ENCODE measurements at regions not wholly inside any gene's neighbourhood (a gene's known extent, or its start where the extent isn't known, plus 50 kb on each side); places are given as distances from the start of the nearest gene placed in this dataset.

DNA sequence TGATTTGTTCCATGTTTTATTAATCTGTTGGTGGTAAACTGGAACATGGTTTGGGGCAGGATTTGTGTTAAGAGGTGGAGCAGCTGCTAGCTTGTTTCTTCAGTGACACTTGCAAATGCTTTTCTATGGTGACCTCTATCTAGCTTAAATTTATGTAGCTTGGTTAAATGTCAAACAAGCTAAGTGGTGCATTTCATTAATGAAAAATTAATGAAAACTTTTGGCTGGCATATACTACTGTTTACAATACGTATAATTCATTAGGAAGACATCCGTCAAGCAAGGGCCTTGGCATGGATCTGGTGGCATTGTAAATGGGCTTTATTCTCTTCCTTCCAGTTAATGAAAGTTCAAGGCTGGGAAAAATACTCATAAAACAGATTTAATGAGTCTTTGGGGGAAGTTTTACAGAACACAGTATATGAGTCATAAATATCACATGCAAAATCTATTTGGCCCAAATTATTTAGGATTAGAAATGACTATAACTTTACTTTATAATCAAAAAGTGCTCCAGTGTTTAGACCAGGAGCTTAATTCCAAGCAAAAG is 807.7 kb upstream of the SEL1L start:
- DNase-seq (ENCODE audit: low read depth, low spot score), result no peak

DNA sequence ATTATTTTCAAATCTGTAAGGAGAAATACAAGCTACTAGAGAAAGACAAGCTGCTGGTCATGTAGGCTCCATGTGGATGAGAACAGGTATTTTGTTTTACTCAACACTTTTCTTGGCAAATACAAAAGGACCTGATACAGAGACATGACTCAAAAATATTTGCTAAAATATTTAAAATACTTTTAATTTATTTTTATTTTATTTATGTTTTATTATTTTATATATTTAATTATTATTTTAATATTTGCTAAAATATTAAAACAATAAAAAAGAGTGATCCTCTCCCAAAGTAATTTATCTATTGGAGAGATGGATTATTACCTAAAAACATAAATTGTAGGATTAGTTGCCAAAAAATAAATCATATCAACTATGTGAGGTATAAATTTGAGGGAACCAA is 808.9 kb upstream of the SEL1L start:
- no peak for DNase-seq (ENCODE audit: low read depth, low spot score)

DNA sequence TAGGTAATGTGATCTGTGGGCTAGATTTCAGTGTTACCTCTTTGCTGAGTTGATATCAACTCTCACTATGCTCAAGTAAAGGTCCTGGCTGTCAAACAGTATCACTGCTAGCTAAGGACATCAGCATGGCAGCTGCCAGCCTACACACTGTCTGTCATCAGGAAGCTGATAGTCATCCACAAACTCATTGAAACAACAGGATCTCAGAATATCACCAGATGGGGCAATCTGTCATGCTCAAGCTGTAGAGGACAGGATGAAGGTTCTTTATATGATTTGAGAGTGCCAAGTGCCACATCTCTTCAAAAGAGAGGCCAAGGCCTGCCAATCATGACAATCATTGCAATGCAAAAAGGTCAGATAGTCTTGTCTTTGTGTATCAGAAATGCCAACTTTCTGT is 811.5 kb upstream of the SEL1L start:
- DNase-seq (ENCODE audit: low read depth, low spot score), result no peak

DNA sequence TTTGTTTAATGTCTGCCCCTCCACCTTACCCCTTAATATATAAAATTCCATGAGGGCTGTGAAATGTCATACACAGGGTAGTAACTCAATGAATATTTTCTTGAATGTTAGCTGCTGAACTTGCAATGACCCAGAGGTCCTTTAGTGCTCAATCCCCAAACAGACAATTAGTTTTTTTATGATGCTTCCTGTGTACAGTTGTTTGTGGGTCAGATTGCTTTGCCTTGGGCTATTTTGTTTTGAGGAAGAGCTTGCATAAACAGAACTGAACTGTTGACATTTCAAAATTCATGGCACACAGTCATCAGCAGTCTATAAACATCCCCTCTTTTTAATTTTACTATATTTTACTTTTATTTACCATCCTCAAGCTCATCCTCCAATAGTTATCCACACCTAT is 820.5 kb upstream of the SEL1L start:
- DNase-seq (ENCODE audit: low read depth, low spot score), result no peak

DNA sequence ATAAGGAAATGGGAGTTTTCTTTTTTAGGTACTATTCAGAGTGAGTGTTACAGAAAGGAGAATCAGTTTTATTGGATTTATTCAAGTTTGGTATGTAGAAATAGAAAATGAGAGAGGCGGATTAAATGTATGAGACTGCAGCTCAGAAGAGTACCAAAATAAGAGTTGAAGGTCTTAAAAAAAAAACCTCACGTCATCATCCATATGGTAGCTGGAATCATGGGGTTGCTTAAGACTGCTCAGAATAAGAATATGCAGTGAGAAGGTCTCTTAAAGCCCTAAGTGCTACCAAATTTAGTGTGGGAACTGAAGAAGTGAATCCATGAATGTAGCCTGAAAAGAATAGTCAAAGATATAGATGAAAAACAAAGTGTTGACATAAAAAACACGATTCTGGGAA is 825.5 kb upstream of the SEL1L start:
- DNase-seq (ENCODE audit: low read depth, low spot score), result no peak

DNA sequence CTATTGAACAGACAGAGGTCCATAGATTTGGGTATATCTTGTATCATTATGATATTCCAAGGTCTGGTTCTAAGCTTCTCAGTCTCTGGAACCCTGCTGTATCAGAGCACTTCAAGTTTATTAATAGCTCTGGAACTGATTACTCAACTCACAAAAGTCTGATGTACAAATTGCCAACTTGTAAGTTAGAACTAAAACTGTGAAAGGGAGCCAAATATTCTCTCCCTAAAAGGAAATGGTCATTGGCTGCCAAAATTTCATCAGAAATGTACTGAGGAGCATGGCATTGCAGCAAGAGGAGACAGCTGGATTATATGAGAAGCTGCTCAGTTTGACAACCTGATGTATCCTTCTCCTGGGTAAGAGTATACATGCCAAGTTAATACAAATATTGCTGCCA is 828.8 kb upstream of the SEL1L start:
- DNase-seq (ENCODE audit: low read depth, low spot score), result no peak

DNA sequence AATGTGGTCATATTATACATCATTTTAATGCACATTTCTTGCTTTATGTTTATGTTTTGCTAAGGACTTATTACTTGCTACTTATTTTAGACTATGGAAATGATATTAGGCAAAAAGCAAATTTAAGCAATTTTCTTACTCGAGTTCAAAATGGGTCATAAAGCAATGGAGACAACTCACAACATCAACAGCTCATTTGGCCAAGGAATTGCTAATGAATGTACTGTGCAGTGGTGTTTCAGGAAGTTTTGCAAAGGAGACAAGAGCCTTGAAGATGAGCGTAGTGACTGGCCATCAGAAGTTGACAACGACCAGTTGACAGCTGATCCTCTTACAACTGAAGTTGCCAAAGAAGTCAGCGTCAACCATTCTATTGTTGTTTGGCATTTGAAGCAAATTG is 831.8 kb upstream of the SEL1L start:
- DNase-seq (ENCODE audit: low read depth, low spot score), result no peak

DNA sequence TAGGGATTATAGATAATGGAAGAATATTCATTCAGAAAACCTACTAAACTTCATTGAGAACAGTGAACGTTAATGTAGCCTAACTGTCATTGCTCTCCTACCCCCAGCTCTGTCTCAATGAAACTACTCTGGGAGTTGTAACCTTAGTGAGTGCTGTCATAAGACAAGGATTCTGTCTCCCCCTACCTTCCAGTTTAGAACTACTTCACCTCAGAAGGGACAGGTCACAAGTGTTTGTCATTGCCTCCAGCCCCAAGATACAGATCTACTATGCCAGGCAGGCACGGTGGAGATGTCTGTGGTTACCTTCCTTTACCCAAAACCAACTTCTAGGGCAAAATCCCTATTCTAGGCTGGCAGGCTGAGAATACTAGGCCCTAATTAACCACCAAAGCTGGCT is 833.1 kb upstream of the SEL1L start:
- DNase-seq (ENCODE audit: low read depth, low spot score), result no peak

DNA sequence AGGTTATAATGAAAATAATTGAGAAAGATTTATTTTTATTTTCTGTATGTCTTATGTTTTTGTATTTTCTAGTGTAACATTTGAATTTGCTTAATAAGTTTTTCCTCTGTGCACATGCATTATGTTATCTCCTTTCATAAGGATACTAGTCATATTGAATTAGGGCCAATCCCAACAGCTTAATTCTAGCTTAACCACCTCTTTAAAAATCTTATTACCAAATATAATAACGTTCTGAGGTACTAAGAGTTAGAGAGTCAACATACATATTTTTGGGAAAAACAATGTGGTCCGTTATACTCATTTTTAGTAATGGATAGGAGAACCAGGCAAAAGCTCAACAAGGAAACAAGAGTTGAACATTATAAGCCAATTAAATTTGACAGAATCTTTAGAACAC is 845.6 kb upstream of the SEL1L start:
- DNase-seq (ENCODE audit: low read depth, low spot score), result no peak

DNA sequence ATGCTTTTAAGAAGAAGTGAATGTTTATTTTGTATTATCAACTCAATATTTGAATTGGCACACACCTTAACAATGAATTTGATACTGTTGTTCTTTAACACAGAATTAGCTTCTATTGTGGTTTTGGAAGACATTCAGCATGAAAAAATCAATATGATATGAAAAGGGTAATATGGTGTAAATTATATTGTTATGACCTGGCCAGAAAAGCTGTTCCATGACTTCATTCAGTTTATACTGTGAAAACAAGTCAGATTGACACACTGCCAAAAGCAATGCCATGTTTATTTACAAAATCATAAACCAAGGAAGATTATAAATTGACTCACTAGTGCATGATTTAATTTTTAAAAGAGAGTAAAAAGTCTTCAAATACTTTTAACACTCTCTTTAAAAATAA is 851.4 kb upstream of the SEL1L start:
- DNase-seq (ENCODE audit: low read depth, low spot score), result no peak

DNA sequence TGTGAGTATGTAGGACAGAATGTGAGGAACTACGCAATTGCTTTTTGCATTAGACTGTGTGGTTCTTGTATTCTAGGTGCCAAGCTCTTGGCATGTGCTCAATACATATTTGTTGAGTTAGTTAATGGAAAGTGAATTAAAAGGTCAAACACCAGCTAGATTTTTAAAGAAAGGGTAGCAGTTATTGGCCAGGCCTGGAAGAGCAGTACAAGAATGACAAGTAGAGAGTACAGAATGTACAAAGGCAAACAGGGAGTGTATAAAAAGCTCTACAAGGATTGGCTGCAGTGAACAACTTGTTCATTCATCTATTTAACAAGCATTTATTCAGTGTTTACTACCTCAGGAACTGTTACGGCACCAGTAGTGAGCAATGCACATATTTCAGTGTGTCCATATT is 854.0 kb upstream of the SEL1L start:
- DNase-seq (ENCODE audit: low read depth, low spot score), result no peak

DNA sequence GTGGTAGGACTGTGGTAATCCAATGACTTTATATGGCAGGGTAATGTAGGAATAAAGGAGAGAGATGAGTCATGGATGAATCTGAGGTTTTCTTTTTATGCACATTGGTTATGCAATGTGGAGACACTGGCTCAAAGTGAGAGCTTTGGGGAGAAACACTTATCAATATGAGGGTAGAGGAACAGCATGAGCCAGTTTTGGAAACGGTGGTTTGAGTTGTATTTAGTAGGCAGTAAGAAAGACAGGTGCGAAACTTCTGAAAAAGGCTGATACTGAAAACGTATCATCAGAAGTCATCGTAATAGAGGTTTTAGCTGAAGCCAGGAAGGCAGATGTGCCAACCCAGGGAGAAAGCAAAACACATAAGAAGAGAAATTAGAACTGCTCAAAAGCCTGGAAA is 854.8 kb upstream of the SEL1L start:
- no peak for DNase-seq (ENCODE audit: low read depth, low spot score)

DNA sequence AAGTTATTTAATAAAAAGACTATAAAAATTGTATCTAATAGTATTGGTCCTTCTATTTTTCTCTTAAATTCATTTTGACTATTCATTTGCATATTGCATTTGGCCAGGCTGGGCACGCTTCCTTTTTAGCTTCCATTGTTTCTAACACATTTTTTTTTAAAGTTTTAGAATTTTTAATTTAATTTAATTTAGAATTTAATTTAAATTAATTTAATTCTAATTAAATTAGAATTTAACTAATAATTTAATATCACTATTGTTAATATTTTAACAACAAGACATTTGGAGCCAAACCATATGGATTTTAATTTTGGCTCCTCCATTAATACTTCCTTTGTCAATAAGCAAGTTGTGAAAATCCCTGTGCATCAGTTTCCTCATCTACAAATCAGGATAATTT is 856.9 kb upstream of the SEL1L start:
- no peak for DNase-seq (ENCODE audit: low read depth, low spot score)

DNA sequence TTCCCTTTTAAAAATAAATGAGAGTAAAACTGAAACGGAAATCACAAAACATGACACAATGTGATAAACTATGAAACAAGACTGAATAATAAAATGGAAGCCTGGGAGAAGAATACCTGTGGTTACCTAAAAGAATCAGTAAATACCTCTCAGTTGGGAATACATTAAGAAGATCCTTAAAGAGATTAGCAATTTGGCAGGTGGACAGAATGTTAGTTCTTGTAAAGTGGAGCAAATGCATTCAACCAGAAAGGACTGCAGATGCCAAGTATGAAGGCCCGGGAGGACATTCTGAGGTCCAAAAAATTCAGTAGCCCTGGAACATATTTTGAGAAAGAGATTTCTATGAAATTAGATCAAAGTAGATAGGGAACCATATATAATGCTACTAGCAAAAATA is 861.3 kb upstream of the SEL1L start:
- no peak for DNase-seq (ENCODE audit: low read depth, low spot score)

DNA sequence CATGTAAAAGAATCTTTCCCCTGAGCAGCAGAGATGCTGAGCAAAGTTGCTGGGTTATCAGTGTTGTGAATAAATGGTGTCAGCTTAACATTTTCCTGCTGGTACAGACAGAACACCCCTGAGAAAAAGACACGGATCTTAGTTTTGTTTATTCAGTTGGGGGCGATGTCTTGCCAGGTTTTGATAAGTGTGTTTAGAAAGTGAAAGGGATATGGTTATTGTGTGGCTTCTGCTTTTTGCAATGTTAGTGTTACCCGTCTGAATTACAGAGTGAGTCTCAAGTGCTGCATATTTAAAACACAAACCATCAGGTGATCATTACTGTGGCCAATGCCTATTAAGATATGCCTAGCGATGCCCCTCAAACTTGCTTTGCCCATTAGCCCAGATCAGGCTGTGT is 864.6 kb upstream of the SEL1L start:
- no peak for DNase-seq (ENCODE audit: low read depth, low spot score)

DNA sequence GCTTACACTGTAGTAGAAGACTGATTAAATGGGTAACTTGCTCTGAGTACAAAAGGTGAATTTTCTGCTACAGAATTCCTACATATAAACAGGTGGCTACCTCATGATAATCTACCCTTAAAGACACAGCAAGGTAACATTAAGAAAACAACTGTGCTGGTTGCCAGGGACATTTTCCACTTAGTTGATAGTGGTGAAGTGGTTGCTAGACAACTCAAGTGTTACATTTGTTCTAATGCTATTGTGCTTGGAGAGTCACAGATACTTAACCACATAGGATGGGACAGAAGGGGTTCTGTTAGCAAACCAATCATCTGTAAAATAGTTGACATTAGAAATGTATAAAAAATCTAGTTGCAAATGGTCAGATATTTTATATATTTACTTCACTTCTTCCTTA is 870.3 kb upstream of the SEL1L start:
- no peak for DNase-seq (ENCODE audit: low read depth, low spot score)

DNA sequence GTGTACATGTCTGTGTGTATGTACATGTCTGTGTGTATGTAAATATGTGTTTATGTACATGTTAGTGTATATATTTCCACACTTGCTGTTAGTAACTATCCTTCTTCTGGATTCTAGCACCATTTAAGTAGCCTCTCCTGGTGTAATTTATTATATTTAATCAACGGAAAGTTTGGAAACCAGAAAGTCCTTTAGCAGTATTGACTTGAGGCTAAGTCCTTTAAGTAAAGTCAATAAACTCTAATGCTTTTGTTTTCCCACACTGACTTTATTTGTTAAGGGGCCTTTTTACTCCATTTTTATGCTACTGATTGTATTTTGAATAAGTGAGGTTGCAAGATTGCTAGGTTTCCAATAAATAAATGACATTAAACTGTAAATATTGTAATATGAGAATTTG is 876.4 kb upstream of the SEL1L start:
- no peak for DNase-seq (ENCODE audit: low read depth, low spot score)

DNA sequence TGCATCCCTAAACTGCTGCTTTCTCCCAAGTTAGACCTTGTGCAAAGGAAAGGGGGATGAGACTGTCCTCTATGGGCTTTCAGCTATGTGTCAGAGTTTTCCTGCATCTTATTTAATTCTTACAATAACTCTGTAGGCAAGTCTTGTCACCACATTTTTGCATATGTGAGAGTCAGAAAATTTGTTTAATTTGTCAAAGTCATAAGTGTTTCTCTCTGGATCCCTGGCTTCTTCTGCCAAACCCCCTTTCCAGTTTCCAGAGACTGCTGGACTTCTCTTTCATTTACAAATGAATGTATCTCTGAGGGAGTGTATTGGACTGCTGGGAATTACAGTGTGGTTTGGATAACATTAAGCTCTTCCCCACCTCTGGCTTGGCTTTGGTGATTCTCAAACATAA is 877.6 kb upstream of the SEL1L start:
- DNase-seq (ENCODE audit: low read depth, low spot score), result no peak

DNA sequence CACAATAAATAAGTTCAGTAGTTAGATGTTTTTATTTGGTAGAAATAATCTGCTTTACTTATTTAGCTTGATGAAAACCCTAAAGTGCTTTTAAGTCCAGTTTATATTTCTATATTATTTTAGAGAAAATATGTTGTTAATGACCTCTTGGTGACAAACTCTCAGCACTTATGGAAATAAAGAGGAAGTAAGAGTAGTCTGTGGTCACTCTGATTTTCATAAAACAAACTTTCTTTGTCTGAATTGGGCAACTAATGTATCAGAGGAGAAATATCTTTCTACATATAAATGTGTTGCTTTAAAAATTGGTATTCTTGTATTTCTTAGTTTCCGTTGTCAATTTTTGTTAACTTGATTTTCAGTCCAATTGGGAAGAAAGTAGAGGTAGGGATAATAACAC is 878.9 kb upstream of the SEL1L start:
- no peak for DNase-seq (ENCODE audit: low read depth, low spot score)

DNA sequence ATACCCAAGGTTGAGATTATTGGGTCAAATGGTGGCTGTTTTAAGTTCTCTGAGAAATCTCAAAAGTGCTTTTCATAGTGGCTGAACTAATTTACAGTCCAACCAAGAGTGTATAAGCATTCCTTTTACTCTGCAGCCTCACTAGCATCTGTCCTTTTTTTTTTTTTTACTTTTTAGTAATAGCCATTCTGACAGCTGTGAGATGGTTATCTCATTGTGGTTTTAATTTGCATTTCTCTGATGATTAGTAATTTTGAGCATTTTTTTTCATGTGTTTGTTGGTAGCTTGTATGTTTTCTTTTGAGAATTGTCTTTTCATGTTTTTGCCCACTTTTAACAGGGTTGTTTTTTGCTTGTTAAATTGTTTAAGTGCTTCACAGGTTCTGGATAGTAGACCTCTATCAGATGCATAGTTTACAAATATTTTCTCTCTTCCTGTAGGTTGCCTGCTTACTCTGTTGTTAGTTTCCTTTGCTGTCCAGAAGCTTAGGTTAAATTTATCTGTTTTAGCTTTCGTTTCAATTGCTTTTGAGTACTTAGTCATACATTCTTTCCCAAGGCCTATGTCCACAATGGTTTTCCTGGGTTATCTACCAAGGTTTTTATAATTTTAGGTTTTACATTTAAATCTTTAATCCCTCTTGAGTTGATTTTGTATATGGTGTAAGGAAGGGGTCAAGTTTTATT is 881.3 kb upstream of the SEL1L start:
- DNase-seq (ENCODE audit: low read depth, low spot score), result no peak

DNA sequence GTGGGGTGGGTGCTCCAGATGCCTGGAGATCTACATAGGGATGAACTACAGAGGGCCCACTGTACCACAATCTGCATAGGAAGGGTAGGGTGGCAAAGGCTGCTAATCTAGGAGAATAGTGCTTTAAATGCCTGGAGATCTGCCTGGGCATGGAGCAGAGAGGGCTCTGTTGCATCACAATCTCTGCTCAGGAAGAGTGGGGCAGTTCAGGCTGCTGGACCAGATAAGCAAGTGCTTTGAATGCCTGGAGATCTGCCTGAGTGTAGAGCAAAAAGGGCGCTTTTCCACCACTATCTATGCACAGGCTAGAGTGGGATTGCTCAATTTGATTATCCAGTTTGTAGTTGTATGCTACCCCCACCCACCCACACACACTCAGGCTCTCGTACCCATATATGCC is 886.3 kb upstream of the SEL1L start:
- no peak for DNase-seq (ENCODE audit: low read depth, low spot score)

DNA sequence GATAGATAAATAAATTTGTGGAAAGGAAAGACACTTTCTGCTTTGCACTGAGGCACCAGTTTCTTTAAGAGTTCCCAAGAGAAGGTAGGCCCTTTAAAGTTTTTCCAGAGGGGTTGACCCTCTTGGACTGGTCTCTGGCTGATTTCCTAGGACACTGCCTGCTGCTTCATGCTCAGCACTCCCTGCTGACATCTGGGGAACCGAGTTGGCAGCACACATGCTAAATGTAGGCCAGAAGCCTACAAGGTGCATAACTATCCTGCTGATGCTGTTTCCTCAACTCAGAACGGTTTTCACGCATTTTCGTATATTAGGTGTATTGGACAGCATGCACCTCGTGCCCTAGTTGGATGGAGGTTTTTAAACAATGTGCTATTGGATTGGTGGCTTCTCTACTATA is 887.2 kb upstream of the SEL1L start:
- DNase-seq (ENCODE audit: low read depth, low spot score), result no peak

DNA sequence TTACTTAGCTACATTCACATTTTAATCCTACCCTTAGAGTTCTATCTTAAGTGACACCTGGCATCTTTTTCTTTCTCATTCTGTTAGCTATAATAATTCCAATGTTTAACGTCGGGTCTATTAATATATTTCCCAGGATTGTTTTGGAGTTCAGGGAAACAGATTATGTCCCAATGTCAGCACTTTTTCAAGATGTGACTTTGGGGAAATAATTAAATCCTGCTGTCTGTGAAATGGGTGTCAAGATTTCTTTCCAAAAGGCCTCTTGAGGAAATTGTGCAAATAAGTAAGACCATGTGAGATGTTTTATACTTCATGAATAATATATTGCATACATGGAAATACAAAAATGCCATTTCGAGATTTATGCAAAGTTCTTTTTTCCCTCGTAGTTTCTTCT is 887.6 kb upstream of the SEL1L start:
- DNase-seq (ENCODE audit: low read depth, low spot score), result no peak

DNA sequence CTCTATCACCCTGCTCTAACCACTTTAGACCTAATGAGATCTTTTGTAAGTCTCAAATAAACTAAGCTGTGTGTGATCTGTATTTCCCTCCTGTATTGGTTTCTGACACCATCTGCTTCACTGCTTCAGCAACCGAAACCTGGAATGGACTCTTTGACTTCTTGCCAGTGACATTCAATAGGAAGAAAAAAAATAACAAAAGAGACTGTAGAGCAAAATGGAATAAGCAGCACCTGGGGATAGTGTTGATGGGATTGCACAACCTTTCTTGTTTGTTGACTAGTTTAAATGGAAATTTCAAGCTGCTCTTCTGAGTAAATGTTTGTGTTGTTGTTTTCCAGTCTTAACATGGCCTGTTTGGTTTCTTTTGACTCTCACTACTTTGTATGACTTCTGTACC is 888.6 kb upstream of the SEL1L start:
- no peak for DNase-seq (ENCODE audit: low read depth, low spot score)

Data from brain pericyte (primary cell).